ENCODE measurements at regions not wholly inside any gene's neighbourhood (a gene's known extent, or its start where the extent isn't known, plus 50 kb on each side); places are given as distances from the start of the nearest gene placed in this dataset.

GRCh38 chr2:205878999-205879762 lies 196.9 kb downstream of the NRP2 start:
- Histone ChIP-seq H3K36me3 (no peaks in the 10 kb centered on the region), H3K4me3 (no peak overlapping the region), H3K27me3 (no peaks in the 10 kb centered on the region), H3K9me3 (no peaks in the 10 kb centered on the region), H3K4me1 (no peaks in the 10 kb centered on the region), H3K27ac (no peak overlapping the region)
- TF ChIP-seq CTCF (IDR thresholded peaks at IDR 0.05): no peak
- no peak for DNase-seq (ENCODE audit: low spot score)

- DNase-seq (ENCODE audit: low spot score): no peak
- no peaks in the 10 kb centered on the region for H3K36me3 ChIP-seq
- no peak overlapping the region for H3K4me3 ChIP-seq
- H3K27ac ChIP-seq: no peak overlapping the region
- no peak for TF ChIP-seq CTCF (IDR thresholded peaks at IDR 0.05)
- H3K27me3 ChIP-seq: no peaks in the 10 kb centered on the region
- no peaks in the 10 kb centered on the region for H3K4me1 ChIP-seq
- H3K9me3 ChIP-seq: no peaks in the 10 kb centered on the region
These were observed 195.2 kb downstream of the NRP2 start for GRCh38 chr2:205877496-205877895.

GRCh38 chr2:205876127-205876526 lies 193.8 kb downstream of the NRP2 start:
- H3K36me3 ChIP-seq: no peaks in the 10 kb centered on the region
- H3K4me1 ChIP-seq: no peaks in the 10 kb centered on the region
- no peak for DNase-seq (ENCODE audit: low spot score)
- no peaks in the 10 kb centered on the region for H3K9me3 ChIP-seq
- H3K27me3 ChIP-seq: no peaks in the 10 kb centered on the region
- H3K4me3 ChIP-seq: no peak overlapping the region
- no peak overlapping the region for H3K27ac ChIP-seq
- TF ChIP-seq CTCF (IDR thresholded peaks at IDR 0.05): no peak

GRCh38 chr2:205872716-205873115 lies 190.4 kb downstream of the NRP2 start:
- Histone ChIP-seq H3K27ac (no peak overlapping the region), H3K27me3 (no peaks in the 10 kb centered on the region), H3K36me3 (no peaks in the 10 kb centered on the region), H3K4me3 (no peak overlapping the region), H3K9me3 (no peaks in the 10 kb centered on the region), H3K4me1 (no peaks in the 10 kb centered on the region)
- no peak for DNase-seq (ENCODE audit: low spot score)
- no peak for TF ChIP-seq CTCF (IDR thresholded peaks at IDR 0.05)

- DNase-seq (ENCODE audit: low spot score): no peak
- Histone ChIP-seq H3K27me3 (no peaks in the 10 kb centered on the region), H3K4me1 (peaks cover 0 to 5% of the 10 kb centered on the region in 2 donors), H3K36me3 (no peaks in the 10 kb centered on the region), H3K27ac (no peak overlapping the region), H3K9me3 (no peaks in the 10 kb centered on the region), H3K4me3 (no peak overlapping the region)
- no peak for TF ChIP-seq CTCF (IDR thresholded peaks at IDR 0.05)
These were observed 187.1 kb downstream of the NRP2 start for GRCh38 chr2:205869439-205869838.

Measured in right atrium auricular region (tissue), 2 donors.